Liver (tissue), 3 donors: ENCODE measurements at regions not wholly inside any gene's neighbourhood (a gene's known extent, or its start where the extent isn't known, plus 50 kb on each side); places are given as distances from the start of the nearest gene placed in this dataset.

ENCODE experiments used
- ATF3 ChIP-seq: IDR thresholded peaks from 2 replicates; pipeline ENCODE4 v1.6.1; 2016; ENCODE audit warnings: antibody characterized with exemption
- CTCF ChIP-seq: fragments of 150-350 bp; IDR thresholded peaks from 2 replicates; pipeline ENCODE4 v1.5.1; 2017; ENCODE audit warnings: improper control_type of control experiment, low read depth, low read length; ENCODE audit not compliant: missing input control
- GABPA ChIP-seq, 2 donors: IDR thresholded peaks in 1 of 2; conservative IDR thresholded peaks in 1 of 2; 2 replicates each; pipeline ENCODE4 v1.6.1; 2016; ENCODE audit warnings: antibody characterized with exemption in 2 of 2, mild to moderate bottlenecking in 1 of 2, moderate library complexity in 1 of 2
- JUND ChIP-seq, 2 donors: IDR thresholded peaks; 2 replicates each; pipeline ENCODE4 v1.6.1; 2016; ENCODE audit warnings: antibody characterized with exemption in 2 of 2
- MAX ChIP-seq: IDR thresholded peaks from 2 replicates; pipeline ENCODE4 v1.6.1; 2016; ENCODE audit warnings: antibody characterized with exemption
- RAD21 ChIP-seq, 2 donors: IDR thresholded peaks; 2 replicates each; pipeline ENCODE4 v1.6.1; 2016; ENCODE audit warnings: antibody characterized with exemption in 2 of 2, mild to moderate bottlenecking in 2 of 2
- REST ChIP-seq: IDR thresholded peaks from 2 replicates; pipeline ENCODE4 v1.6.1; 2016; ENCODE audit warnings: antibody characterized with exemption, mild to moderate bottlenecking
- RXRA ChIP-seq, 2 donors: IDR thresholded peaks; 2 replicates each; pipeline ENCODE4 v1.6.1; 2017 to 2018; ENCODE audit warnings: antibody characterized with exemption in 2 of 2, mild to moderate bottlenecking in 1 of 2
- SP1 ChIP-seq: IDR thresholded peaks from 2 replicates; pipeline ENCODE4 v1.6.1; 2018; ENCODE audit warnings: antibody characterized with exemption, mild to moderate bottlenecking
- TAF1 ChIP-seq: conservative IDR thresholded peaks from 2 replicates; pipeline ENCODE4 v1.6.1; 2016; ENCODE audit warnings: antibody characterized with exemption, mild to moderate bottlenecking
- YY1 ChIP-seq: IDR thresholded peaks from 2 replicates; pipeline ENCODE4 v1.6.1; 2016; ENCODE audit warnings: antibody characterized with exemption, mild to moderate bottlenecking
- donor health status: healthy.
- donor health status: healthy.

GRCh38 chr2:58890865-58891525 is 649.9 kb upstream of the FANCL start:
- no peak for TF ChIP-seq CTCF
- TF ChIP-seq JUND (IDR thresholded peaks at IDR 0.05): no peak
- TF ChIP-seq SP1: no peak
- TF ChIP-seq REST: no peak
- TF ChIP-seq RAD21 (IDR thresholded peaks at IDR 0.05): no peak
- no peak for TF ChIP-seq RXRA (IDR thresholded peaks at IDR 0.05)
- no peak for TF ChIP-seq GABPA (IDR thresholded peaks at IDR 0.05 in 1 of 2, conservative IDR thresholded peaks at IDR 0.05 in 1 of 2)
- TF ChIP-seq YY1: no peak
- TF ChIP-seq MAX: no peak
- no peak for TF ChIP-seq ATF3
- TF ChIP-seq TAF1: no peak
